ENCODE measurements at regions not wholly inside any gene's neighbourhood (a gene's known extent, or its start where the extent isn't known, plus 50 kb on each side); places are given as distances from the start of the nearest gene placed in this dataset.

DNA sequence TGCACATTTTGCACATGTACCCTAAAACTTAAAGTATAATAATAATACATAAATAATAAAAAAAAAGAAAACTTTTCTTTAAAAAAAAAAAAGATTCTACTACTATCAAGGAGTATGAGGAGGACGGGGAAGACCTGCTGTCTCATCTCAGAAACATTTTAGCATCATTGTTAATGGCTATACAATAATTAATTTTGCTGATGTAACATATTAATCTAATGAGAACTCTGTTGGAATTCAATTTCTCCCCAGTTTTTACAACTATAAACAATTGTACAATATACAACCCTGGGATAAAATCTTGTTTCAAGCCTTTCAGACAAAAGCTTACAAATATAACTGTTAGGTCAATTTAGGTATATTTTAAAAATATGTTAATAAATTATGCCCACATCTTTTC, 139.0 kb upstream of the GRIN3A start:
- TF ChIP-seq, protein P1, sequence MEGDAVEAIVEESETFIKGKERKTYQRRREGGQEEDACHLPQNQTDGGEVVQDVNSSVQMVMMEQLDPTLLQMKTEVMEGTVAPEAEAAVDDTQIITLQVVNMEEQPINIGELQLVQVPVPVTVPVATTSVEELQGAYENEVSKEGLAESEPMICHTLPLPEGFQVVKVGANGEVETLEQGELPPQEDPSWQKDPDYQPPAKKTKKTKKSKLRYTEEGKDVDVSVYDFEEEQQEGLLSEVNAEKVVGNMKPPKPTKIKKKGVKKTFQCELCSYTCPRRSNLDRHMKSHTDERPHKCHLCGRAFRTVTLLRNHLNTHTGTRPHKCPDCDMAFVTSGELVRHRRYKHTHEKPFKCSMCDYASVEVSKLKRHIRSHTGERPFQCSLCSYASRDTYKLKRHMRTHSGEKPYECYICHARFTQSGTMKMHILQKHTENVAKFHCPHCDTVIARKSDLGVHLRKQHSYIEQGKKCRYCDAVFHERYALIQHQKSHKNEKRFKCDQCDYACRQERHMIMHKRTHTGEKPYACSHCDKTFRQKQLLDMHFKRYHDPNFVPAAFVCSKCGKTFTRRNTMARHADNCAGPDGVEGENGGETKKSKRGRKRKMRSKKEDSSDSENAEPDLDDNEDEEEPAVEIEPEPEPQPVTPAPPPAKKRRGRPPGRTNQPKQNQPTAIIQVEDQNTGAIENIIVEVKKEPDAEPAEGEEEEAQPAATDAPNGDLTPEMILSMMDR (conservative IDR thresholded peaks at IDR 0.05; ENCODE audit: low read length), result no peak
- TF ChIP-seq EZH2phosphoT487 (IDR thresholded peaks at IDR 0.05; ENCODE audit: borderline replicate concordance), result no peak
